Daoy (cell line): ENCODE measurements at regions not wholly inside any gene's neighbourhood (a gene's known extent, or its start where the extent isn't known, plus 50 kb on each side); places are given as distances from the start of the nearest gene placed in this dataset.

Experiments used
- DNase-seq: peaks from one replicate; pipeline ENCODE4 v3.0.0-alpha.2; 2015; ENCODE audit warnings: low read depth

- peak; percentile 48 for DNase-seq
These were observed 59.0 kb downstream of the ING2 start for GRCh38 chr4:183563874-183564273.

GRCh38 chr4:183571350-183571941 lies 66.6 kb downstream of the ING2 start:
- DNase-seq = no peak

GRCh38 chr4:183576701-183577404 lies 72.0 kb downstream of the ING2 start:
- DNase-seq = no peak

- DNase-seq = no peak
These were observed 75.5 kb downstream of the ING2 start for GRCh38 chr4:183580370-183580769.

GRCh38 chr4:183580849-183581248 lies 76.0 kb downstream of the ING2 start:
- DNase-seq = no peak

- no peak for DNase-seq
These were observed 72.2 kb downstream of the RWDD4 start for GRCh38 chr4:183586824-183587223.

GRCh38 chr4:183588169-183588675 lies 70.8 kb downstream of the RWDD4 start:
- DNase-seq = no peak

GRCh38 chr4:183588691-183589090 lies 70.3 kb downstream of the RWDD4 start:
- no peak for DNase-seq

GRCh38 chr4:183589461-183590099 lies 69.4 kb downstream of the RWDD4 start:
- DNase-seq = no peak
